AG09319 (cell line): ENCODE measurements at regions not wholly inside any gene's neighbourhood (a gene's known extent, or its start where the extent isn't known, plus 50 kb on each side); places are given as distances from the start of the nearest gene placed in this dataset.

Source experiments
- DNase-seq: peaks from one replicate; pipeline ENCODE4 v3.0.0-alpha.2; 2010; ENCODE audit warnings: low read depth; ENCODE audit errors: extremely low read depth
- CTCF ChIP-seq: IDR thresholded peaks from 2 replicates; pipeline ENCODE4 v1.5.1; 2011; ENCODE audit warnings: low read depth, mild to moderate bottlenecking, inconsistent platforms, low read length, moderate library complexity

DNA sequence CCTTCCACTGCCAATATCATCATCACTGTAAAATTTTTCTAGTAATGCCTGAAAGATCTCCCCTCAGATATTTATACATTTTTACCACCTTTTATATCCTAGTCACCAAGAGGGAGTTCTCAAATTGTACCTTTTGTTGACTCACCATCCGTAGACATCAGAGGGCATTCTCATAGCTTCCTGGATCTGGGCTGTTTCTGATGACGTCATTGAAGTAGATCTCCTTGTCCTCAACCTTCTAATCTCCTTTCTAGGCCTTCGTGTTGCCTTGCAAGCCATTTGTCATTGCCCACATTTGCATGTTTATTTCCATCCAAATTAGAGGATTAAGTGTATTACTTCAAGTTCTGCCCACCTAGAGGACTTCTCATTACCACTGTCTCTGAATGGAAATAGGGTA, 193.4 kb upstream of the NRXN1 start:
- no peak for TF ChIP-seq CTCF
- no peak for DNase-seq

- TF ChIP-seq CTCF: no peak
- DNase-seq: no peak
Observed at GRCh38 chr2:51224790-51225189, 192.9 kb upstream of the NRXN1 start.

DNA sequence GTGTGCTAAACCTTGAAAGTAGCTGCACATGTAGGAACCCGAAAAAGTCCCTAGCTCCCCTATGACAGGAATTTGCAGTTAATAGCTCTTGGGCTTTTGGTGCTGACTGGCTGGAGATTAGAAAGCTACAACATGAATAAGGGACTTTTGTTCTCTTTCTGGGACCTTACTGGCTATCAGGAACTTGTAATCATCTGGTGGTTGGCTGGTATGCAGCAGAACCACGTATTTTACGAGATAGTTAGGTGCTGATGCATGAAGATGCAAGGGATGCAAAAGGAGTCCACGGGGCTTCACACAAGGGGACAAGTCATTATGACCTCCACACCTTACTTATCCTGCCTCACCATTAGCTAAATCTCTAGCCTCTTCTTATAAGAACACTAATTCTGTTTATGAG, 190.2 kb upstream of the NRXN1 start:
- no peak for TF ChIP-seq CTCF
- no peak for DNase-seq

DNA sequence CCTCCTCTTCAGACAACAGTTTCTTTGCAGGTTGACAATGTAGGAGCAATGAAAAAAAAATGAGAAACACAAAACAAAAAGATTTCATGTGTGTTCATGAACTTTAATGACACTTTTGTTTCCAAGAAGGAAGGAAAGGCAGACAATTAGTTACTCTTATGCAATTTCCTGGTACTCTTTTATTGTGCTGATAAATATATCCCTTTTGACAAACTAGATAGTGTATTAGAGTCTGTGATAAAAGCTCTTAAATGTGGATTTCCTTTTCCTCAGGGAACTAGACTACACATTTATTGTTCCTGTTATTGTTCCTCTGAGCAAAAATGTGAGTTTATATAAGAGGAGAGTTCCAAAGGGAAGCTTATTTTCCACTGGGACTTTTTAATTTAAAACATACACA, 188.7 kb upstream of the NRXN1 start:
- TF ChIP-seq CTCF: no peak
- no peak for DNase-seq

- no peak for DNase-seq
- TF ChIP-seq CTCF: no peak
Observed at GRCh38 chr2:51220080-51220479, 188.1 kb upstream of the NRXN1 start.

- no peak for DNase-seq
- no peak for TF ChIP-seq CTCF
Observed at GRCh38 chr2:51219468-51219867, 187.5 kb upstream of the NRXN1 start.

DNA sequence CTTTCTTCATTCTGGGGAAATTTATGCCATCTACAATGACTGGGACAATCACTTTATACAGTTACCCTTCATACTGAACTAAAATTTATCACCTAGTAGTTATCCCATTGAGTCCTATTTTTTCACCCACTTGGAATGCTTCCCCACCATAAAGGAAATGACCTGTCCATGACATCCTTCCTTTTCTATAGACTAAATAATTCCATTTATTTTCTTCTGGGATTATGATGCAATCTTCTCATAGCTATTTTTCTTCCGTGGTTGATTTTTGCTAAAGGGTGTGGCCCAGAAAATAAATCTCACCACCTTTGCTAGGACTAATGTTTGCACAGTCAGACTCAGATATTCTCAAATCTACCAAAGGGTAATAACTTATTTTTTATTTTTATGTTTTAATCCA, 186.1 kb upstream of the NRXN1 start:
- no peak for DNase-seq
- TF ChIP-seq CTCF: no peak
